Bronchial epithelial cell (primary cell): ENCODE measurements at regions not wholly inside any gene's neighbourhood (a gene's known extent, or its start where the extent isn't known, plus 50 kb on each side); places are given as distances from the start of the nearest gene placed in this dataset.
A peak's percentile ranks its signal among the peaks of the same experiment; 100 is the strongest.

Experiments used
- DNase-seq: peaks from one replicate; pipeline ENCODE4 v3.0.0-alpha.2; 2010; ENCODE audit warnings: low read depth
- FAIRE-seq: peaks from 2 replicates; lab custom pipeline; 2011; peaks lifted over from hg19 to GRCh38; lab: Jason Lieb, UNC
- H3K27me3 ChIP-seq: 2 replicates; pipeline ENCODE4 v1.5.1; 2011; ENCODE audit warnings: low read length; ENCODE audit not compliant: control insufficient read depth, insufficient read depth
- H3K36me3 ChIP-seq: 2 replicates; pipeline ENCODE4 v1.5.1; 2011; ENCODE audit warnings: low read length; ENCODE audit not compliant: control insufficient read depth, insufficient read depth
- H3K4me3 ChIP-seq: 2 replicates; pipeline ENCODE4 v1.5.1; 2011; ENCODE audit warnings: mild to moderate bottlenecking, low read depth, low read length, control low read depth
- TF ChIP-seq, protein P1 (sequence below): IDR thresholded peaks from 2 replicates; pipeline ENCODE4 v1.5.1; 2011; ENCODE audit warnings: mild to moderate bottlenecking, moderate library complexity, low read length, control low read depth, inconsistent platforms; ENCODE audit not compliant: insufficient read depth, severe bottlenecking

DNA sequence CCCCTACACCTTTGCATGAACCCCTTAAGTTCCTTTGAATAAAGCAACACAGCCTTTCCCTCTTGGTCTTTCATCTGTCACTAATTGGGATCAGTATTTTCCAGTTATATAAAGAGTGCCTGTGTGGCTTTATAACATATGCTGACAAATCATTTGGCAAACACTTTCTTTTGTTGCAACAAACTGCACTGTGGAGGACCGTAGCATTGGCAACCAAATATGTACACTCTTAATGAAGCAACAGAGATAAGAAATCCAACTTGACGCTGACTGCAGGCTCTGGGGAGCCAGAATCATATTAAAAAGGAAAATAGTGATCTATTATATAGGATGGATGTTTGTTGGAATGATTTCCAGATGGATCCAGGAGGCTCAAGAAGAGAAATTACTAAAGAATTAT lies 120.1 kb upstream of the PRICKLE2 start:
- Histone ChIP-seq H3K27me3 (no peaks in the 10 kb centered on the region), H3K36me3 (no peaks in the 10 kb centered on the region), H3K4me3 (no peak overlapping the region)
- DNase-seq: peak; percentile 81
- FAIRE-seq: no peak
- TF ChIP-seq, protein P1, sequence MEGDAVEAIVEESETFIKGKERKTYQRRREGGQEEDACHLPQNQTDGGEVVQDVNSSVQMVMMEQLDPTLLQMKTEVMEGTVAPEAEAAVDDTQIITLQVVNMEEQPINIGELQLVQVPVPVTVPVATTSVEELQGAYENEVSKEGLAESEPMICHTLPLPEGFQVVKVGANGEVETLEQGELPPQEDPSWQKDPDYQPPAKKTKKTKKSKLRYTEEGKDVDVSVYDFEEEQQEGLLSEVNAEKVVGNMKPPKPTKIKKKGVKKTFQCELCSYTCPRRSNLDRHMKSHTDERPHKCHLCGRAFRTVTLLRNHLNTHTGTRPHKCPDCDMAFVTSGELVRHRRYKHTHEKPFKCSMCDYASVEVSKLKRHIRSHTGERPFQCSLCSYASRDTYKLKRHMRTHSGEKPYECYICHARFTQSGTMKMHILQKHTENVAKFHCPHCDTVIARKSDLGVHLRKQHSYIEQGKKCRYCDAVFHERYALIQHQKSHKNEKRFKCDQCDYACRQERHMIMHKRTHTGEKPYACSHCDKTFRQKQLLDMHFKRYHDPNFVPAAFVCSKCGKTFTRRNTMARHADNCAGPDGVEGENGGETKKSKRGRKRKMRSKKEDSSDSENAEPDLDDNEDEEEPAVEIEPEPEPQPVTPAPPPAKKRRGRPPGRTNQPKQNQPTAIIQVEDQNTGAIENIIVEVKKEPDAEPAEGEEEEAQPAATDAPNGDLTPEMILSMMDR: no peak

DNA sequence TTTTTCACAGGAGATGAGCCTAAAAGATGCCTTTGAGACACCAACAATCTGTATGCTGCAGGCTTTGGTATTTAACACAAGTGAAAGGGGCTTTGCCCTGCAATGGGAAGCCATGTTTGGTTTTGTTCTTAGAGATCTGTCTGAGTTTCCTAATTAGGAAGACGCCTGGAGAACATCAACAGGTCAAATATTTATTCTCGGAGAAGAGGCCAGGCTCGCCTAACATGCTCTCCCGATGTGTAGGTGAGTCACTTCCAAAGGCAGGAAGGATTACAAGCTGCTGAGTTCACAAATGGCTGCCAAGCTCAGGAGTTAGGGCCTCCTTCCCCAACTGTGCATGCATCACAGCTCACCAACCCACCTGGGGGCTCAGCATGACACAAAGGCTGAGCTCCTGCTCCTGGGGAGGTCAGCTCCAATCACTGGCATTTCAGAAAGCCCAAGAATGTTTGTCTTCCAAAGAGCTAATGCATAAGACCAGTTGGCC lies 119.5 kb upstream of the PRICKLE2 start:
- FAIRE-seq (no peak), DNase-seq (peak; percentile 89)
- TF ChIP-seq, protein P1: no peak

DNA sequence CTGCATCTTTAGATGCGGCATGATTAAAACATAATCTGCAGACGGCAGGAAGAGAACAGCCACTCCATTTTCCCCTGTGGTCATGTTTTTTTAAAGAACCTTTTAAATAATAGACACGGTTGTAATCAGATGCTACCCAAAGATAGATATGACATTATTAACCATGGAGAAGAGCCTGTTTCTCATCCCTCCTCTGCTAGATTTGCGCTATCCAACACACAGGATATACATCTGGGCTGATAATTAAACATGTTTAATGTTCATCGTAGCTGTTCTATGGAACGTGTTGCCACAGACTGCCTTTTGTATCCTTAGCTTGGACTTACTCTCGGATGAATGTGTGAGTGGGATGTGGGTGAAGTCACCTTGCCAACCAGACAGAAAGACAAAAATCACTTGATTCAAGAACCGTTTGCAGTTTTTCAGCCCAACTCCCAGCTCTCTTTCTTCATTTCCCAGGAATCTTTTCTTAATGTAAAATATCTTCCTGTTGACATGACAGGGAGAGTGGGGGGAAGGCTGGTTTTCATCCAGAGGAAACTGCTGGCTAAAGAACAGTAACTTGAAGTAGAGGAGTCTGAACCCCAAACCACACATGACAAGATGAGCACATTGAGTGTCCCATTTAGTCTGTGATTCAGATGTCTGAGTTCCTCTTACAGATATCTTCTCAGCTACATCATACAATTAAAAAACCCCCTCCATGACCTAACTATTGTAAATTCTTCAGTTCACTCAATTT lies 118.6 kb upstream of the PRICKLE2 start:
- H3K4me3 ChIP-seq: no peak overlapping the region
- TF ChIP-seq, protein P1: no peak
- H3K36me3 ChIP-seq: no peaks in the 10 kb centered on the region
- no peaks in the 10 kb centered on the region for H3K27me3 ChIP-seq
- peak; percentile 48 for DNase-seq
- FAIRE-seq: no peak

More for the DNA sequence above, 119.5 kb upstream of the PRICKLE2 start:
- H3K36me3 ChIP-seq: no peaks in the 10 kb centered on the region
- H3K4me3 ChIP-seq: no peak overlapping the region
- no peaks in the 10 kb centered on the region for H3K27me3 ChIP-seq

DNA sequence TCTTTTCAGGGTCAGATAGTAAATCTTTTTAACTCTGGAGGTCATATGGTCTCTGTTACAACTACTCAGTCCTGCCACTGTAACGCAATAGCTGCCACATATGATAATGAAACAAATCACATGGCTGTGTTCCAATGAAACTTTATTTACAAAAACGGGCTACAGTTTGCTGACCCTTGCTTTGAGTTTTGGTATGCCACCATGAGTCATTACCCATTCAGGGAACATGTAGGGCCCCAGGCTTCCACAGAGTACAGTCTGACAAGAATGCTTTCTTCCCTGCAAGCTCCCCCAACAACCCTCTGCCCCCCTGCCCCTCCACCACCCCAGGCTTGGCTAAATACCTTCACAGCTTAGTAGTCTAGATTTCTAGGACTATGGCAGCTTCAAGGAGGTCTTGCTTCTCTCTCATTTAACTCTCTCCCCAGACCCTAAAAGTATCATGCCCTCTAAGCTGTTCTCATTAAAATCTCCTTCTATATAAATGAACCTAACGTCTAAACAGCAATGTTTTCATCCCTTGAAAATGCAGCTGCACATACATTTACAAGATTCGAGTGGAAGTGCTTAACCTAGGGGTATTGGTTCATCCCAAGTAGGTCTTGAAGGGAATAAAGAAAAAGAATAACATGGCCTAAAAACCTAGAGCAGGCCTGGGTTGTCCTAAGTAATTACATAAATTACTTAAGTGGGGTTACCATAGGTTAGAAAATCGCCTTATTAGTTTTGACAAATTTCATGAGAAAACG lies 117.8 kb upstream of the PRICKLE2 start:
- DNase-seq (peak; percentile 96), FAIRE-seq (peak; percentile 23)
- no peak overlapping the region for H3K4me3 ChIP-seq
- H3K27me3 ChIP-seq: no peaks in the 10 kb centered on the region
- TF ChIP-seq, protein P1: no peak
- no peaks in the 10 kb centered on the region for H3K36me3 ChIP-seq

DNA sequence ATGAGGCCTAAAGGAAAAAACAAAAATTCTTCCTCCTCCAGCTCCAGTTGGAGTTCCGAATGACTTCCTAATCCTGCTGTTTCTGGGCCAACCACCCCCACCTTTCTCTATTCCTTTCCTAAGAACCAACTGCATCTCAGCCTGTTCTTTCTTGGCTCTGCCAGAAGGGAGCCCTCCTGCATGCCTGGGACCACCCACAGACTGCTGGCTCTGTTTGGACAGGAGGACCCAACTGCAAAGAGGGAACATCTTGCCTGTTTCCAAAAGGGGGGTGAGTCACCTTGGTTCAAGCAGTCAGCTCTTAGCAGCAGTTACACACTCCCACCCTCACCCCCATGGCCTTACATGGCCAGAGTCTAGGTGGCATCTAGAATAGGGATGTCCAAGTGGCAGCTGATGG lies 116.0 kb upstream of the PRICKLE2 start:
- Histone ChIP-seq H3K4me3 (no peak overlapping the region), H3K36me3 (no peaks in the 10 kb centered on the region), H3K27me3 (no peaks in the 10 kb centered on the region)
- TF ChIP-seq, protein P1: no peak
- no peak for FAIRE-seq
- DNase-seq: no peak
